ENCODE measurements at regions not wholly inside any gene's neighbourhood (a gene's known extent, or its start where the extent isn't known, plus 50 kb on each side); places are given as distances from the start of the nearest gene placed in this dataset.

DNA sequence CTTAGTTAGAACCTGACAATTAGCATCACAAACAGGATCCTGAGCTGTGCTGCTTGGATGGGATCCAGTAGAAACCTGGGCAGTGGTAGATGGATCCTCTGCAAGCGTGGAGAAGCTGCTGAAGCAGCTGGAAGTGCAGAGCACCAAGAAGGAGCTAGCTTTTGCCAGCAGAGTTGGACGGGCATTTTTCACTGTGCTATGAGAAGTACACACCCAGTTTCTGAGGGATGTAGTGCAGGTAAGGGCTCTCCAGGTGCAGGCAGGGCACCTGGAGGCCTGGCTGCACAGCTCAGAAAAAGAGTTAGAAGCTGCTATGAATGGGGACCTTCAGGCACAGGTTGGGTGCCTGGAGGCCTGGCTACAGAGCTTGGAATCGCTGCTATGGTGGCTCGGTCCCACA is 623.9 kb upstream of the NUDT12 start:
- TF ChIP-seq, protein P1, sequence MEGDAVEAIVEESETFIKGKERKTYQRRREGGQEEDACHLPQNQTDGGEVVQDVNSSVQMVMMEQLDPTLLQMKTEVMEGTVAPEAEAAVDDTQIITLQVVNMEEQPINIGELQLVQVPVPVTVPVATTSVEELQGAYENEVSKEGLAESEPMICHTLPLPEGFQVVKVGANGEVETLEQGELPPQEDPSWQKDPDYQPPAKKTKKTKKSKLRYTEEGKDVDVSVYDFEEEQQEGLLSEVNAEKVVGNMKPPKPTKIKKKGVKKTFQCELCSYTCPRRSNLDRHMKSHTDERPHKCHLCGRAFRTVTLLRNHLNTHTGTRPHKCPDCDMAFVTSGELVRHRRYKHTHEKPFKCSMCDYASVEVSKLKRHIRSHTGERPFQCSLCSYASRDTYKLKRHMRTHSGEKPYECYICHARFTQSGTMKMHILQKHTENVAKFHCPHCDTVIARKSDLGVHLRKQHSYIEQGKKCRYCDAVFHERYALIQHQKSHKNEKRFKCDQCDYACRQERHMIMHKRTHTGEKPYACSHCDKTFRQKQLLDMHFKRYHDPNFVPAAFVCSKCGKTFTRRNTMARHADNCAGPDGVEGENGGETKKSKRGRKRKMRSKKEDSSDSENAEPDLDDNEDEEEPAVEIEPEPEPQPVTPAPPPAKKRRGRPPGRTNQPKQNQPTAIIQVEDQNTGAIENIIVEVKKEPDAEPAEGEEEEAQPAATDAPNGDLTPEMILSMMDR (conservative IDR thresholded peaks at IDR 0.05; ENCODE audit: low read length): no peak
- no peak for TF ChIP-seq EZH2phosphoT487 (IDR thresholded peaks at IDR 0.05; ENCODE audit: borderline replicate concordance, low read depth, low read length)
